ENCODE measurements at regions not wholly inside any gene's neighbourhood (a gene's known extent, or its start where the extent isn't known, plus 50 kb on each side); places are given as distances from the start of the nearest gene placed in this dataset.
A peak's percentile ranks its signal among the peaks of the same experiment; 100 is the strongest.

DNA sequence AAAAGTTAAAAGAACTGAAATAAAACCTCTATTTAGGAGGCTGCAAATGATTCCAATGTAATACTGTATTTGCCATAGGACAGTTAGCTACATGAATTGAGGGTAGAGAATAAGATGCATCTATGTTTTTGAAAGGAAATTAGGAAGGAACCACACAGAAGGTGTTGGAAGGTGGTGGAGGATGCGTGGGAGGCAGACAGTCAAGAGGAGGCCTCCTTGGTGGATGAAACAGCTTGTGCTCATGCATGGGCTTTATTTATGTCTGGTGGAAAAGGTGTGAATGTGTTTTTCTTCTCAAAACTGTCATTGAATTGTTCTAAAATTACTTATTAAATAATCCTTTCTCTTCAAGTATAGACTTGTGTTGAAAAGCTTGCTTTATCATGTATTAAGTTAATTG lies 314.4 kb upstream of the NPSR1 start:
- Histone ChIP-seq H3K4me3 (ENCODE audit: insufficient read depth, low read length) (no peak overlapping the region), H3K27ac (ENCODE audit: low read depth, low read length) (no peak overlapping the region), H3K4me2 (ENCODE audit: insufficient read depth, low read length) (no peak overlapping the region), H3K9me3 (ENCODE audit: low read depth, low read length) (no peaks in the 10 kb centered on the region), H4K20me1 (ENCODE audit: insufficient read depth, low read length) (no peaks in the 10 kb centered on the region), H2AFZ (ENCODE audit: low read length) (no peak overlapping the region), H3K27me3 (ENCODE audit: insufficient read depth, low read length) (no peaks in the 10 kb centered on the region), H3K4me1 (ENCODE audit: insufficient read depth, low read length) (no peaks in the 10 kb centered on the region), H3K79me2 (ENCODE audit: insufficient read depth, low read length) (no peaks in the 10 kb centered on the region), H3K36me3 (ENCODE audit: insufficient read depth, low read length) (no peaks in the 10 kb centered on the region)
- peak; percentile 17 for DNase-seq (ENCODE audit: insufficient read length, low spot score, missing footprints)
- TF ChIP-seq CTCF (IDR thresholded peaks at IDR 0.05; ENCODE audit: extremely low read depth, low read depth, low read length): no peak

DNA sequence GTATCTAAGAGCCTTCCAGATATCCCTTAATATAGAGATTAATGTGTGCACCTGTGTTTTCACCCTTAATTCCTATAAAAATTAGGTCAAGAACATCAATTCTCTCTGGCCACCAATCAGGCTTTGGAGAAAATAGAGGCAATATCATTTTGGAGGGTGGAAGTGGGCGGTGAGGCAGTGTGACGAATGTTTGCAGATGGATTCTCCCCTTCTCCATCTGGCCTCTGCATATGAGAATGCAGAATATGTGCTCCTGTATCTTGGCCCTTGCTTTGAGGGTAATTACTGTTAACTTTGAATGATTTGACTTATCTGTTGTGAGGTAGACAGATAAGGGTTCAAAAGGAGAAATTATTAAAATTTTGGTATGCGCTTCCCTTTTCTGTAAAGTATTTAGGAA lies 304.0 kb upstream of the NPSR1 start:
- Histone ChIP-seq H2AFZ (ENCODE audit: low read length) (no peak overlapping the region), H4K20me1 (ENCODE audit: insufficient read depth, low read length) (no peaks in the 10 kb centered on the region), H3K36me3 (ENCODE audit: insufficient read depth, low read length) (no peaks in the 10 kb centered on the region), H3K4me1 (ENCODE audit: insufficient read depth, low read length) (no peaks in the 10 kb centered on the region), H3K27me3 (ENCODE audit: insufficient read depth, low read length) (no peaks in the 10 kb centered on the region), H3K4me2 (ENCODE audit: insufficient read depth, low read length) (no peak overlapping the region), H3K27ac (ENCODE audit: low read depth, low read length) (no peak overlapping the region), H3K79me2 (ENCODE audit: insufficient read depth, low read length) (no peaks in the 10 kb centered on the region), H3K4me3 (ENCODE audit: insufficient read depth, low read length) (no peak overlapping the region), H3K9me3 (ENCODE audit: low read depth, low read length) (no peaks in the 10 kb centered on the region)
- no peak for DNase-seq (ENCODE audit: insufficient read length, low spot score, missing footprints)
- no peak for TF ChIP-seq CTCF (IDR thresholded peaks at IDR 0.05; ENCODE audit: extremely low read depth, low read depth, low read length)

GRCh38 chr7:34354899-34355298 lies 303.1 kb upstream of the NPSR1 start:
- H2AFZ ChIP-seq (ENCODE audit: low read length): no peak overlapping the region

GRCh38 chr7:34357068-34357467 lies 300.9 kb upstream of the NPSR1 start:
- H4K20me1 ChIP-seq (ENCODE audit: insufficient read depth, low read length): no peaks in the 10 kb centered on the region
- no peak overlapping the region for H3K4me2 ChIP-seq (ENCODE audit: insufficient read depth, low read length)
- no peak overlapping the region for H2AFZ ChIP-seq (ENCODE audit: low read length)
- no peaks in the 10 kb centered on the region for H3K4me1 ChIP-seq (ENCODE audit: insufficient read depth, low read length)
- H3K27me3 ChIP-seq (ENCODE audit: insufficient read depth, low read length): no peaks in the 10 kb centered on the region
- H3K4me3 ChIP-seq (ENCODE audit: insufficient read depth, low read length): no peak overlapping the region
- H3K36me3 ChIP-seq (ENCODE audit: insufficient read depth, low read length): no peaks in the 10 kb centered on the region
- TF ChIP-seq CTCF (IDR thresholded peaks at IDR 0.05; ENCODE audit: extremely low read depth, low read depth, low read length): no peak
- H3K79me2 ChIP-seq (ENCODE audit: insufficient read depth, low read length): no peaks in the 10 kb centered on the region
- H3K27ac ChIP-seq (ENCODE audit: low read depth, low read length): no peak overlapping the region
- no peaks in the 10 kb centered on the region for H3K9me3 ChIP-seq (ENCODE audit: low read depth, low read length)
- no peak for DNase-seq (ENCODE audit: insufficient read length, low spot score, missing footprints)

More at GRCh38 chr7:34354899-34355298, 303.1 kb upstream of the NPSR1 start:
- no peaks in the 10 kb centered on the region for H3K4me1 ChIP-seq (ENCODE audit: insufficient read depth, low read length)
- H3K27ac ChIP-seq (ENCODE audit: low read depth, low read length): no peak overlapping the region
- no peaks in the 10 kb centered on the region for H3K36me3 ChIP-seq (ENCODE audit: insufficient read depth, low read length)
- H3K79me2 ChIP-seq (ENCODE audit: insufficient read depth, low read length): no peaks in the 10 kb centered on the region
- H3K4me3 ChIP-seq (ENCODE audit: insufficient read depth, low read length): no peak overlapping the region
- no peak overlapping the region for H3K4me2 ChIP-seq (ENCODE audit: insufficient read depth, low read length)
- TF ChIP-seq CTCF (IDR thresholded peaks at IDR 0.05; ENCODE audit: extremely low read depth, low read depth, low read length): no peak
- H4K20me1 ChIP-seq (ENCODE audit: insufficient read depth, low read length): no peaks in the 10 kb centered on the region
- no peaks in the 10 kb centered on the region for H3K9me3 ChIP-seq (ENCODE audit: low read depth, low read length)
- no peaks in the 10 kb centered on the region for H3K27me3 ChIP-seq (ENCODE audit: insufficient read depth, low read length)
- DNase-seq (ENCODE audit: insufficient read length, low spot score, missing footprints): no peak
